ENCODE measurements at regions not wholly inside any gene's neighbourhood (a gene's known extent, or its start where the extent isn't known, plus 50 kb on each side); places are given as distances from the start of the nearest gene placed in this dataset.

DNA sequence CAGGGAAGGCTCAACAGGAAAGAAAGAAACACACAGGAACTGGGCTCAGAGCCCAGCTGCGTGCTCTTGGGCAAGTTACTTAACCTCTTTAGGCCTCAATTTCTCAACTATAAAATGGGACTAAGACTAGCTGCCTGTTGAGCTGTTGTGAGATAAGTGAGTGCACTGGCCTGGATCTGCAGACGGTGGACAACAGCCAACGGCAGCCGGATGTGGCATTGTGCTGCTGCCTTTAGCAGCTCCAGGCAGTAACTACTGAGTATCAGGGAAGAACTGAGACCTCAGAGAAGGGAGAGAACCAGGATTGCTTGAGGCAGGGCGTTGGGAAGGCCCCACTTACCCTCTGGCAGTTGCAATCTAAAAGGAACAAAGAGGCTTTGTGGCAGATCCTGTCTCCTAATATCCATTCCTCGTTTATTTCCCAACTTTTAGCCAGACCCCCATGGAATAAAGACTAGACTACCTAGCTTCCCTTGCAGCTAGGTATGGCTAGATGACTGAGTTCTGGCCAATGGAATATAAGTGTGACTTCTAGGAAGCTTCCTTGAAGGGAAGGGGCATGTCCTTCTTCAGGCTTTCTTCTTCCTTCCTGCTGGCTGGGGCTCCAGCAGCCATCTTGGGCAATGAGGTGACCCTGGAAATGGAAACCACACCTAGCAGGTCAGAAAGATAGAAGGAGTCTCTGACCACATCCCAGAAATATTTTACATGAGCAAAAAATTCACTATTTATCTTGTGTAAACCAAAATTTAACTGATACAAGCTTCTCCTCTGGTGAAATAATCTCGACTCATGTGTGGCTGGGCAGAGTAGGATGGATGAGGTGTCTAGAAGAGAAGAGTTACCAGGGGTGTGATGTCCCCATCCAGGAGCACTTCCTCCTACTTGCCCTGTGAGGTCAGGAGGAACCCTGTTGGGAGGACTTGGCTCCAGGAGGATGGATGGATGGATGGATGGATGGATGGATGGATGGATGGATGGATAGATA is 67.6 kb downstream of the MRPL14 start:
- Histone ChIP-seq H3K9me3 (no peaks in the 10 kb centered on the region), H3K4me3 (no peak overlapping the region), H3K27me3 (no peaks in the 10 kb centered on the region), H3K36me3 (no peaks in the 10 kb centered on the region), H3K27ac (peak overlapping the region; percentile 87 to 88), H3K4me1 (peaks cover 0 to 84% of the 10 kb centered on the region in 2 donors)
- no peak for DNase-seq (ENCODE audit: low spot score)
- TF ChIP-seq, protein P1, sequence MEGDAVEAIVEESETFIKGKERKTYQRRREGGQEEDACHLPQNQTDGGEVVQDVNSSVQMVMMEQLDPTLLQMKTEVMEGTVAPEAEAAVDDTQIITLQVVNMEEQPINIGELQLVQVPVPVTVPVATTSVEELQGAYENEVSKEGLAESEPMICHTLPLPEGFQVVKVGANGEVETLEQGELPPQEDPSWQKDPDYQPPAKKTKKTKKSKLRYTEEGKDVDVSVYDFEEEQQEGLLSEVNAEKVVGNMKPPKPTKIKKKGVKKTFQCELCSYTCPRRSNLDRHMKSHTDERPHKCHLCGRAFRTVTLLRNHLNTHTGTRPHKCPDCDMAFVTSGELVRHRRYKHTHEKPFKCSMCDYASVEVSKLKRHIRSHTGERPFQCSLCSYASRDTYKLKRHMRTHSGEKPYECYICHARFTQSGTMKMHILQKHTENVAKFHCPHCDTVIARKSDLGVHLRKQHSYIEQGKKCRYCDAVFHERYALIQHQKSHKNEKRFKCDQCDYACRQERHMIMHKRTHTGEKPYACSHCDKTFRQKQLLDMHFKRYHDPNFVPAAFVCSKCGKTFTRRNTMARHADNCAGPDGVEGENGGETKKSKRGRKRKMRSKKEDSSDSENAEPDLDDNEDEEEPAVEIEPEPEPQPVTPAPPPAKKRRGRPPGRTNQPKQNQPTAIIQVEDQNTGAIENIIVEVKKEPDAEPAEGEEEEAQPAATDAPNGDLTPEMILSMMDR (IDR thresholded peaks at IDR 0.05): no peak

DNA sequence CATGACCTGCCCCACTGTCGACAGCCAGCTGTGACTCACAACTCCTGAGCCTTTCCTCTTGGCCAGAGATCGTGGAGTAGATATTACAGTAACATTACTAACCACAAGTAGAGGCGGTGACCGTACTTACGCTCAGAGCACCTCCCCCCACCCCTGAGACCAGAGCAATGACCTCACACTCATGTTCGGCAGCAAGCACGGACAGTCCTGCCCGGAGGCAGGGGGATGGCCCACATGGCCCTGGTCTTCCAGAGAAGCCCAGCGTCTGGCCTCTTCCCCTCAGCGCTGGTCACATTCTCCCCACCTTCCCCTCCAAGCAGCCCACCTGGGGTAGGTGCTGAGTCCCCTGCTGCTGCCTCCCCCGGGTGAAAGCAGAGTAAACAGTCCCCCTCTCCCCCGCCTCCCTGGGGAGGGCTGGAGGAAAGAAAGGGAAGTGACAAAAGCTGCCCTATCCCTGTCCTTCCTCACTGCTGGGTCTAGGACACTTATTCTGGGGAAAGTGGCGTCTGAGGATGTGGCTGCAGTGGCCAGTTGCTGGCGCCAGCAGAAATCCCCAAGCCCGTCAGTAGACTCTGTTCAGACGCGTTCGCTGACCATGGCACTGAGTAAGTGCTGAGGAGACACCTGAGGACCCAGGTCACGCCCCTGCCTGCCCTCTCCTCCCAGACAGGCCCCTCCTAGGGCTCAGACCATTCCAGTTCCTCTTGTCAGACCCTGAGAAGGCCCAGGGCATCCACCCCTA is 68.5 kb downstream of the MRPL14 start:
- Histone ChIP-seq H3K9me3 (no peaks in the 10 kb centered on the region), H3K4me3 (no peak overlapping the region), H3K27me3 (no peaks in the 10 kb centered on the region), H3K4me1 (peaks cover 0 to 84% of the 10 kb centered on the region in 2 donors), H3K27ac (peak overlapping the region; percentile 87 to 88), H3K36me3 (no peaks in the 10 kb centered on the region)
- DNase-seq (ENCODE audit: low spot score): peak; percentile 96
- TF ChIP-seq, protein P1 (IDR thresholded peaks at IDR 0.05): no peak

DNA sequence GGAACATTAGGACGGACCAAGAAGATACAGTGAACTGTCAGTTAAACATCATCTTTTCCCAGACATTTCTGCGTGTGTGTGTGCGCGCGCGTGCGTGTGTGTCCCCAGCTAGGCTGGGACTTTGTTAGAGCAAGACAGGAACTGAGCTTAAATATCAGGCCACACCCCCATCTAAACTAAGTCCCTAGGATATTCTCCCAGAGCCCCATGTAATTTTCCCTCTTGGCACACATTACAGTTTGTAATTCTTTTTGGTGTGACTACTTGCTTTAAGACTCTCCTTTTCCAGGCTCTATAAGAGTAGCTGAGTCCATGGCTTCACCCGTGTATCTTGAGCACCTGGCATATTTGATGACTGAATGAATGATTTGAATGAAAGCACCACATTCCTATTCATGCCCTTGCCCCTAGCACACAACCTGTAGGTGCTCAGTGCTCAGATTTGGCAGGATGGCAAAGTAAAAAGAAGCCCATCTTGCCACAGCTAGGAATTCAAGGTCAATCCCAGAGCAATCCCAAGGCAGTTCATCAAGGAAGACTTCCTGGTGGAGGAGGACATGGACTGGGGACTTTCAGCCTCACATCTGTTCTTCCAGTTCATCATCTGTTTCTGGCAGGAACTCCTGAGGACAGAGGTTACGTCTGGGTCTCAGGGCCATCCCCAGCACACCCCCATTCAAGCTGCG is 69.2 kb downstream of the MRPL14 start:
- H3K27me3 ChIP-seq: no peaks in the 10 kb centered on the region
- DNase-seq (ENCODE audit: low spot score): no peak
- H3K4me1 ChIP-seq: peaks cover 0 to 84% of the 10 kb centered on the region in 2 donors
- H3K27ac ChIP-seq: peak overlapping the region; percentile 87 to 88
- no peaks in the 10 kb centered on the region for H3K9me3 ChIP-seq
- TF ChIP-seq, protein P1 (IDR thresholded peaks at IDR 0.05): no peak
- no peaks in the 10 kb centered on the region for H3K36me3 ChIP-seq
- H3K4me3 ChIP-seq: no peak overlapping the region

DNA sequence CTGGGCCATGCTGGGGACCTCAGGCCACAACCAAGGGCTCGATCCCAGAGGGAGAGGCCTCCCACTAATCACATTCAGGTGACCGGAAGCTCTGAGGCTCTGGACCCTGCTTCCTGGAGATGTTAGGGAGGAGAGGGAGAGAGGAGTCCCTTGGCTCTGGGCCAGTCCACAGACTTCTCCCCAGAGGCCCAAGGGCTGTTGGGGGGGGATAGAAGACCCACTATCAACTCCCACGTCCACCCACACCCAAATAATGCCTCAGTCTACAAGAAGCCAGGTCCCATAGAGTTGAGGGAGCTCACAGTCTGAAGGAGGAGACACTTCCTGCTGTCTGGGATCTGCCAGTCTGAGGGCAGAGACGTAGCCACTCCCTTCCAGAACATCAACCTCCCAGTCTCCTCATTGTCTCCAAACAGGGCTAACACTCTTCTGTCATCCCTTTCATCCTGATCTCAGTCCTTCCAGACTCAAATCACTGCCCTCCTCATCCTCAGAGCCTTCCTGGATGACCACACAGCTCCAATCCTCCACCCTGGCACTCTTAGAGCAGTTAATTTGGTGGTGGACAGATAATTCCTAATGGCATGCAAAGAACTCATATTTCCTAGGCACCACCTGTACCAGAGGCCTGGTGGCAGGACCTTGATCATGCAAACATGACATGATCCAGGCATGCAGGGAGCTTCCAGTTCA is 69.9 kb downstream of the MRPL14 start:
- H3K4me1 ChIP-seq: peaks cover 0 to 84% of the 10 kb centered on the region in 2 donors

More for the DNA sequence above, 69.9 kb downstream of the MRPL14 start:
- H3K4me3 ChIP-seq: no peak overlapping the region
- H3K36me3 ChIP-seq: no peaks in the 10 kb centered on the region
- H3K27ac ChIP-seq: peak overlapping the region; percentile 87 to 88
- TF ChIP-seq, protein P1 (IDR thresholded peaks at IDR 0.05): no peak
- no peaks in the 10 kb centered on the region for H3K27me3 ChIP-seq
- no peaks in the 10 kb centered on the region for H3K9me3 ChIP-seq
- no peak for DNase-seq (ENCODE audit: low spot score)
